GM18517 (cell line): ENCODE measurements at regions not wholly inside any gene's neighbourhood (a gene's known extent, or its start where the extent isn't known, plus 50 kb on each side); places are given as distances from the start of the nearest gene placed in this dataset.

ENCODE experiments used
- ATAC-seq: cut with Tn5 transposase; IDR thresholded peaks from one replicate; pipeline ENCODE4 v1.9.1; 2021; ENCODE audit warnings: mild to moderate bottlenecking, moderate library complexity; ENCODE audit not compliant: unreplicated experiment

DNA sequence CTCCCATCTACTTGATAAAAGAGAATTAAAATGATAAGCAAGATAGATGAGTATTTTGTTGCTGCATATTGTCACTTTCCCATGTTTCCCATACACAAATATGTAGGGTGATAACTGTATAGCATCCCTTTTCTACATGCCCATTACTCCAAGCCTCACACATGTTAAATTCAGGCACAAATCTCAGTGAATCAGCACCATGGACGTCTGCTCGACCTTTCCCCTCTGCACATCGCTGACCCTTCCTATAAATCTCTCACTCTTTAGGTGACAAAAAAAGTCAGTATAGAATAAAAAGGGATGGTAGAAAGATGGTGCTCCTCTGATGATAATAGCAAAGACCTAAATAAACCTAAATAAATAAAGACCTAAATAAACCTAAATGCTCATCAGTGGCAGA is 1097.7 kb upstream of the C9orf72 start:
- ATAC-seq: no peak

- ATAC-seq: no peak
Measured at GRCh38 chr9:28678097-28678496, 1104.8 kb upstream of the C9orf72 start.

GRCh38 chr9:28688172-28688571 is 1114.9 kb upstream of the C9orf72 start:
- no peak for ATAC-seq

GRCh38 chr9:28692012-28692411 is 1118.7 kb upstream of the C9orf72 start:
- ATAC-seq: no peak

GRCh38 chr9:28696960-28697359 is 1123.7 kb upstream of the C9orf72 start:
- ATAC-seq: no peak

GRCh38 chr9:28699632-28700031 is 1126.4 kb upstream of the C9orf72 start:
- no peak for ATAC-seq

GRCh38 chr9:28707616-28708015 is 1134.3 kb upstream of the C9orf72 start:
- no peak for ATAC-seq

- no peak for ATAC-seq
Measured at GRCh38 chr9:28714188-28714587, 1140.9 kb upstream of the C9orf72 start.

DNA sequence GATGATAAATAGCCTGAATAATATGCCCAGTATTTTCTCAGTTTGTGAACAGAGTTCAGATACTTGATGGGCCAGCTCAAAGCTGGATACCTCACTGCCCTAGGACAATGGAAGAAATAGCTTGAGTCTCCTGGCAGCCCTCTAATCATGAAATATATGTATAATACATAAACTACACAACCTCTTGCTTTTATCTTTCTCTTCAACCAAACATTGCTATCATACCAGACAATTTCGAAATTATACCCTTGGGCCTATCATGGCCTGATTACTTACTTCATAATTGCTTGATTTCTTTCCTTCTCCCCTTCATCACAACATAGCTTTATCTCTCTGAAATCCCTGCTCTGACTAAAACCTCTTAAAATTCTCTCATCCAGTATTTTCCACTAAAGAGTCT is 1144.9 kb upstream of the C9orf72 start:
- no peak for ATAC-seq

DNA sequence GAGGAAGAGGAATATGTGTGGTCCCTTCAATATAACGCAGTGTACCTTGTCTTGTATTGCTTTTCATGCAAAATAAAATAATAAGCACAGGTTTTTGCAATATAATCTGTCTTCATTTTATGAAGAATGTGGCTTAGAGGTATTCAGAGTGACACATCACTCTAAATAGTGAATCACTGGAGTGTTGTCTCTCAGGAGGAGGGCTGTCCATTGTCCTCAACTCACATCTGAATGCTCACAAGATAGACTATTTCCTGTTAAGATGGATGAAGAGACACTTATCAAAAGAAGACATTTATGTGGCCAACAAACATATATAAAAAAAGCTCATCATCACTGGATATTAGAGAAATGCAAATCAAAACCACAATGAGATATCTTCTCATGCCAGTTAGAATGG is 1147.5 kb upstream of the C9orf72 start:
- ATAC-seq: no peak

DNA sequence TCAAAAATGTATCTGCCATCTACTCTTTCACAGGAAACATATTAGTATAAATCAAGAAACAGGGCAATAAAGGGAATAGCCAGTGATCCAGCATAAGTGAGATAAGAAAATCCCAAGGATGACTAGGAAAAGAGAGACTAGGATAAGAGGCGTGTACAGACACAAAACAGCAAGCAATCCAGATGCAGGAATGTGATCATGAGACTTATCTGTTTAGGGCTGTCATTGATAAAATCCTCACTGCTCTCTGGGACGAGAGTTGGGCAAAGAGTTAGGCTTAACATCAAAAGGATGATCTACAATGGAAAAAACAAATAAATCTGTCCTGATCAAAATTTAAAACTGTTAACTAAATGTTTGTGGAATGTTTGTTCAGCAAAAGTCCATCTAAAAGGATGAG is 1156.8 kb upstream of the C9orf72 start:
- ATAC-seq: no peak

DNA sequence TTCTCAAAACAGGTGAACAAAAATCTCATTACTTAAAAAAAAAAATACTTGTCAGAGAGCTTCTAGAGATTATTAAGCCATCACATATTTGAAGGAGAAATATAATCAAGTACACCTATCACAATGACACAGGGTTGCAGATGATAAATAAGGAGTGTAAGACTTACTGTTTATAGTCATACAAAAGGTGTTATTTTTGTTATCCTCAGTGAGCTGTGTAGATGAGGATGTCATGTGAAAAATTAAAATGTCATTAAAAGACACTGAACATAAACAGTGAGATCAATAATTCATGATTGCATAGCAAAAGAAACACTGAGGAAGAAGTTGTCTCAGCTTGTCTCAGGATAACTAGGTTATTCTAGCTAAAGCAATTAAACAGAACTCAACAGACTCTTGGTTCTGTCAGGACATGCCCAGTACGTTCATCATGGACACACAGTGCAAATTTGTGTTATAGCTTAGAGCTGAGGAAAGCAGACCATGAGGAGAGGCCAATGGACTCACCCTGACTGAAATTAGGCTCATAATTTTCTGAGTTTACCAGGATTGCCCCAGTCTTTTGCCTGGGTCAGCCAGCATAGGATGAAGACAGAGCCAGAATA is 1162.6 kb upstream of the C9orf72 start:
- no peak for ATAC-seq

- no peak for ATAC-seq
Measured at GRCh38 chr9:28741459-28741858, 1168.2 kb upstream of the C9orf72 start.

DNA sequence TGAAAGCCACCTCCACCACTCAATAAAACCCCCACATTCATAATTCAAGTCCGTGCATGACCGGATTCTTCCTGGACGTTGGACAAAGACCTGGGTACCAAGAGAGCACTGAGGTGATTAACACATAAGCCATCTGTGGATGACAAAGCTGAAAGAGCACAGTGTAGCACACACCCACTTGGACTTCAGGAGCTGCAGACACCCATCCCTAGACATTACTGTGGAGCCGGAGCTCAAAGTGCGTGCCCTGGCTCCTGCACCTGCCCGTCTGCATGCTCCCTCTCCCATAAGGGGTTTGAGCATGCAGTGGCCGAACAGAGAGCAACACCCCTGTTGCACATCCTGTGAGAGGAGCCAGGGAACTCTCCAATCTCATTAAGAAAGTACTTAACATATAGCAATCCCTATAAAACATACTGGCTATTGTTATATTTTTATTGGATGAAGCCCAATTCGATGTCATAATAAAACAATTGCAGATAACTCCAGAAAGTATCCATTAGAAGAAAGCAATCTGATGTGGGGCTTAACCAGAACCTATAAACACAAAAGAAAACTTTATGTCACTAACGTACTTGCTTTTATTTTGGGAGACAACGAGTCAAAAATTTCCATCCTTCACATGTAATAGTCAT is 1174.2 kb upstream of the C9orf72 start:
- ATAC-seq: no peak

GRCh38 chr9:28750136-28750535 is 1176.9 kb upstream of the C9orf72 start:
- no peak for ATAC-seq

GRCh38 chr9:28758341-28758740 is 1185.1 kb upstream of the C9orf72 start:
- ATAC-seq: no peak

DNA sequence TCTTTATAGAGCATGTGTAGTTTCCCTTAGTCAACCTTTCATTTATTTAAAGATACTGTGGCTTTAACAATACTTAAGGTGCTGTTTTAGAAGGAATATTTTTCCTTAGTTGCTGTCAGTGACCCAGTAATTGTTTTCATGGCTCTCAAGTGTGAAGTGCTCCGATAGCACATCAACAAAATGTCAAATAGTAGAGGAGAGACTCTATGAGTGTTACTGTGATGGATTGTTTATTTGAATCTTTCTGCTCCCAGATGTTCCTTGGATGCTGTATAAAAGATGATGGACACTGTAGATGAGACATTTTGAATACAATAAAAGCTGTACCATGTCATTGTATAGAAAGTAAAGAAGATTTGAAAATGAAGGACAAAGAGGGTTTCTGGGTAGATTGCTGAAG is 1185.7 kb upstream of the C9orf72 start:
- no peak for ATAC-seq

- no peak for ATAC-seq
Measured at GRCh38 chr9:28762167-28762566, 1188.9 kb upstream of the C9orf72 start.

GRCh38 chr9:28764532-28764931 is 1191.3 kb upstream of the C9orf72 start:
- ATAC-seq: no peak

DNA sequence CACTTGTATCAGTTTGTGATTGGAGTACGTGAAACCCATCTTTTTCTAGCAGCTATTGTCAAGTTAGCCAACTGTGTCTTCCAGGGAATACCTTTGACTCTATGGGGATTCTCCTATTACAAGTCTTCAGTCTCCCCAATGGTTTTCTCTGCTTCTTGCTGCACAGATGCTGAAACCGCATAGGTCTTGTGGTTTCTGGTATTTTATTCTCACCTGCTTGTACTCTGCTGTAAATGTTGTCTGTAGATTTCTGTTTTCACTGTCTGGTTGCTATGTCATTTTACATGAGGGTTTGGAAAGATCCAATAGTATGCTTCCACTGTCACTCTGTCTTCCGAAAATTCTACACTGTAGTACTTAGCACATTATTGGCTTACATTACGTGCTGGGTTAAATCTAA is 1196.9 kb upstream of the C9orf72 start:
- no peak for ATAC-seq

DNA sequence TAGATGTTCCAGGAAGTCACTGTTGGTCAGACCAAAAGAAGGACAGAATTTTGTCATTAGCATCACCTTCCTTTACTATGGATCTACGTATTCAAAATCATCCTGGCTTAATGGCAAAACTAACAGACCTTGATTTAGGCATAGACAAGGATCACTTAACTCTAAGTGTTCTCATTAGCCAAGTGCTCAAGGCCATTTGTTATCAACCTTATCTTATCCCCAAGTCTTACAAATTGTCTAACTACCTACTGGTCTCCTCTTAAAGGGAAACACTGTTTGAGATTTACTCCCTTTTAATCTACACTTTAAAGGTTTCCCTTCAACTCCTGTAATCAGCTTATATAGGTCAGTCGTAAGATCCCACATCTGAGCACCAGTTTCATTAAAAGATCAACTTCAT is 1197.5 kb upstream of the C9orf72 start:
- no peak for ATAC-seq

GRCh38 chr9:28774433-28775235 is 1201.4 kb upstream of the C9orf72 start:
- no peak for ATAC-seq
